Bronchial epithelial cell (primary cell): ENCODE measurements at regions not wholly inside any gene's neighbourhood (a gene's known extent, or its start where the extent isn't known, plus 50 kb on each side); places are given as distances from the start of the nearest gene placed in this dataset.

Source experiments
- DNase-seq: peaks from one replicate; pipeline ENCODE4 v3.0.0-alpha.2; 2010; ENCODE audit warnings: low read depth
- FAIRE-seq: peaks from 2 replicates; lab custom pipeline; 2011; peaks lifted over from hg19 to GRCh38; lab: Jason Lieb, UNC
- H3K27me3 ChIP-seq: 2 replicates; pipeline ENCODE4 v1.5.1; 2011; ENCODE audit warnings: low read length; ENCODE audit not compliant: control insufficient read depth, insufficient read depth
- H3K36me3 ChIP-seq: 2 replicates; pipeline ENCODE4 v1.5.1; 2011; ENCODE audit warnings: low read length; ENCODE audit not compliant: control insufficient read depth, insufficient read depth
- H3K4me3 ChIP-seq: 2 replicates; pipeline ENCODE4 v1.5.1; 2011; ENCODE audit warnings: mild to moderate bottlenecking, low read depth, low read length, control low read depth
- CTCF ChIP-seq: IDR thresholded peaks from 2 replicates; pipeline ENCODE4 v1.5.1; 2011; ENCODE audit warnings: mild to moderate bottlenecking, moderate library complexity, low read length, control low read depth, inconsistent platforms; ENCODE audit not compliant: insufficient read depth, severe bottlenecking

DNA sequence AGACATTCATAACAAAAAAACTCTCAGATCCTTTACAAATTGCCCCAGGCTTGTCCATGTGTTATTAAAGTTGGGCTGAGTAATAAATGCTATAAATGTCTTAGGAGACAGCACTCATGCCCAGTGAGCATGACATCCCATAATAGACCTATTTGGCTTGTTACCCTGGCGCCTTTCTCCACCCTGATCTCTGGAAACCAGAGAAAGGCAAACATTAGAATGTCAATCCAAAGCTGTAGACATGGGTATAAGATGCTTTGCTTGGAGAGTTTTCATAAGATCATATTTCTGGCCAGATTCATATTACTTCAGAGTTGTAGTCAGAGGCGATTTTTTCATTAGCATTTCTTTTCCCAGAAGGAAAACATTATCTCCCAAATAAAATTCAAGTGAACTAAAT, 161.3 kb upstream of the UBASH3B start:
- no peak for DNase-seq
- no peaks in the 10 kb centered on the region for H3K27me3 ChIP-seq
- no peak for TF ChIP-seq CTCF
- H3K4me3 ChIP-seq = no peak overlapping the region
- no peak for FAIRE-seq
- H3K36me3 ChIP-seq = no peaks in the 10 kb centered on the region

- H3K36me3 ChIP-seq = no peaks in the 10 kb centered on the region
- H3K4me3 ChIP-seq = no peak overlapping the region
- FAIRE-seq (peak; percentile 97), DNase-seq (peak; percentile 90)
- no peaks in the 10 kb centered on the region for H3K27me3 ChIP-seq
- no peak for TF ChIP-seq CTCF
Measured at GRCh38 chr11:122491509-122491908, 164.0 kb upstream of the UBASH3B start.

DNA sequence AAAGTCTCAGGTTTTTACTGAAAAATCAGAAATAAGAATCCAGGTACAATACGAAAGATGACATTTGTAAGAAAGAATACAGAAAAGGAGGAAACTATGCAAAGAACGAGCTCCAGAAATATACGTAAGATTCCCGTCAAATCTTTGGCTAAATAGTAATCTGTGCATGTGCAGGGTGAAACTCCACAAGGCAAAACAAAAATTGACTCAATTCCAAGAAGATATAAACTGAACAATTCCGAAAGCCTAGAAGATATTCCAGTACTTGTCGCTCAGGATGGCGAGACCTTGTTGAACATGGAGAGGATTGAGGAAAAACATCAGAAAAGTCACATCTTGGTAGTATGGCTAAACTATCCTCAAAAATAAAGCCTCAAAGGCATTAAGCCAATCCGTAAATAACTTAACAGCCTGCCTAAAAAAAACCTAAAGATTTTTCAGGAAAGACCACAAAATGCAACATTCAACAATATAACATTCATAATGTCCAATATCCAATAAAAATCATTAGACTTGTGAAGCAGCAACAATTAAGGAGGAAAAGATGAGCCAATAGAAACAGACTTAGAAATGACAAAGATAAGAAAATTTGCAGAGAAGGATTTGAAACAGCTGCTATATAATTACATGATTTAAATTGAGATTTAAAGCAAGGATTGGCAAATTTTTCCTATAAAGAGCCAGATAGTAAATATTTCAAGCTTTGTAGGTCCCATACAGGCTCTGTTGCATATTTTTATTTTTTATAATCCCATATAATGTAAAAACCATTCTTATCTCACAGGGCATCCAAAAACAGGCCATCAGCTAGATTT, 166.4 kb upstream of the UBASH3B start:
- no peak overlapping the region for H3K4me3 ChIP-seq
- no peak for FAIRE-seq
- no peaks in the 10 kb centered on the region for H3K27me3 ChIP-seq
- no peak for TF ChIP-seq CTCF
- H3K36me3 ChIP-seq = no peaks in the 10 kb centered on the region
- no peak for DNase-seq

- Histone ChIP-seq H3K36me3 (no peaks in the 10 kb centered on the region), H3K4me3 (no peak overlapping the region), H3K27me3 (no peaks in the 10 kb centered on the region)
- no peak for FAIRE-seq
- no peak for DNase-seq
- TF ChIP-seq CTCF = no peak
Measured at GRCh38 chr11:122487669-122488068, 167.9 kb upstream of the UBASH3B start.

GRCh38 chr11:122486793-122487495, 168.6 kb upstream of the UBASH3B start:
- DNase-seq (no peak), FAIRE-seq (no peak)
- no peaks in the 10 kb centered on the region for H3K36me3 ChIP-seq
- H3K4me3 ChIP-seq = no peak overlapping the region
- TF ChIP-seq CTCF = no peak
- no peaks in the 10 kb centered on the region for H3K27me3 ChIP-seq
